Natural killer cell treated with Interleukin-12 subunit alpha and Interleukin-12 subunit beta and Interleukin-15 and Interleukin-18, amount 100 ng/mL, for 72 hours (primary cell): ENCODE measurements at regions not wholly inside any gene's neighbourhood (a gene's known extent, or its start where the extent isn't known, plus 50 kb on each side); places are given as distances from the start of the nearest gene placed in this dataset.
"Not testable (repeated sequence)": the region's sequence is repeated elsewhere in the genome, so short reads cannot be mapped to it uniquely, and the experiment has no call there.

Experiments
- ATAC-seq, 2 donors: fragments of 150-1000 bp; cut with Tn5 transposase in 1 of 2; sonication (Bioruptor Pico), chemical (Tn5 transposase) in 1 of 2; 2 replicates each; pipeline ENCODE4 v1.10.0; 2021
- DNase-seq: peaks from one replicate; pipeline ENCODE4 v3.0.0; 2022; ENCODE audit warnings: low spot score
- H3K27ac Mint-ChIP-seq, 2 donors: 1 replicate in 1 of 2; 2 replicates in 1 of 2; pipeline ENCODE4 v1.8.0; 2022; ENCODE audit warnings: mixed read lengths in 2 of 2, mild to moderate bottlenecking in 1 of 2, moderate library complexity in 1 of 2
- H3K27me3 Mint-ChIP-seq, 2 donors: 1 replicate in 1 of 2; 2 replicates in 1 of 2; pipeline ENCODE4 v1.8.0; 2022; ENCODE audit warnings: mixed read lengths in 2 of 2
- H3K36me3 Mint-ChIP-seq: one replicate; pipeline ENCODE4 v1.8.0; 2022; ENCODE audit warnings: mixed read lengths
- H3K4me1 Mint-ChIP-seq, 2 donors: 1 replicate in 1 of 2; 2 replicates in 1 of 2; pipeline ENCODE4 v1.8.0; 2022; ENCODE audit warnings: low read depth in 2 of 2, mixed read lengths in 2 of 2, mild to moderate bottlenecking in 1 of 2
- H3K4me3 Mint-ChIP-seq: one replicate; pipeline ENCODE4 v1.8.0; 2022; ENCODE audit warnings: mixed read lengths
- H3K9me3 Mint-ChIP-seq: 2 replicates; pipeline ENCODE4 v1.8.0; 2022; ENCODE audit warnings: mixed read lengths

- H3K9me3 Mint-ChIP-seq: no peaks in the 10 kb centered on the region
- no peaks in the 10 kb centered on the region for H3K27me3 Mint-ChIP-seq
- ATAC-seq (no peak), DNase-seq (no peak)
- peaks cover 13 to 32% of the 10 kb centered on the region in 2 donors for H3K4me1 Mint-ChIP-seq
- no peak overlapping the region for H3K4me3 Mint-ChIP-seq
- H3K27ac Mint-ChIP-seq: no peak overlapping the region
- H3K36me3 Mint-ChIP-seq: peaks cover 15% of the 10 kb centered on the region
Observed at GRCh38 chr1:184858288-184858687, 103.6 kb upstream of the EDEM3 start.

DNA sequence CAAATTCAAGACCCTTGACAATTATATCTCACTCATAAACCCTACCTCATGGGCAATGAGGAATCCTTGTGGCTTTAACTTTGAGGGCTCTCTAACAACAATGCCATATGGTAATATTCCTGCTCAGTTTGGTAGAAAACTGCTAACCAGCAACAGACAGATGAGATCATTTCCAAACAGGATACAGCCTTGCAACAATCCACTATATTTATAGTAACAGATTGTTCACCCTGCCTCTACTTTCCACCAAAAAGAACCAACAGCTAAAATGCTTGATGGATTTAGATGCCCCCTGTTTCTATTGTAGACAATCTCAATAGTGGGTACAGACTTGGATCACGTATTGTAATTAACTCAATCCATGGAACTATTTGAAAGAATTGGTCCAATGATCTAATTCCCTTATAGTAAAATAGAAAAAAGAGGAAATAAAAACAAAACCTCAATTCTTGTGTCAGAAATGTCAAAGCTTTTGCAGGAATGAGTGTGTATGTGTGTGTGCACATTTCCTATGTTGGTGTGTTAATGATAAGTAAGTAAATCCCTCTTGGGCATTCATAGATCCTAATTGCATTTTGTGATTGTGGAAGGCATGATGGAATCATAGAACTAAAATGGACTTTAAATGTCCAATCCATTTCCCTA, 100.0 kb upstream of the EDEM3 start:
- no peak for ATAC-seq
- Mint-ChIP-seq H3K27ac (no peak overlapping the region), H3K27me3 (no peaks in the 10 kb centered on the region), H3K36me3 (peaks cover 12% of the 10 kb centered on the region), H3K9me3 (no peaks in the 10 kb centered on the region), H3K4me3 (no peak overlapping the region), H3K4me1 (peaks cover 7 to 21% of the 10 kb centered on the region in 2 donors)
- DNase-seq: no peak

GRCh38 chr1:184854036-184854435, 99.4 kb upstream of the EDEM3 start:
- no peaks in the 10 kb centered on the region for H3K9me3 Mint-ChIP-seq
- no peak for ATAC-seq
- H3K27ac Mint-ChIP-seq: no peak overlapping the region
- H3K4me3 Mint-ChIP-seq: no peak overlapping the region
- no peaks in the 10 kb centered on the region for H3K27me3 Mint-ChIP-seq
- H3K36me3 Mint-ChIP-seq: peaks cover 12% of the 10 kb centered on the region
- H3K4me1 Mint-ChIP-seq: peaks cover 7 to 21% of the 10 kb centered on the region in 2 donors
- DNase-seq: no peak

DNA sequence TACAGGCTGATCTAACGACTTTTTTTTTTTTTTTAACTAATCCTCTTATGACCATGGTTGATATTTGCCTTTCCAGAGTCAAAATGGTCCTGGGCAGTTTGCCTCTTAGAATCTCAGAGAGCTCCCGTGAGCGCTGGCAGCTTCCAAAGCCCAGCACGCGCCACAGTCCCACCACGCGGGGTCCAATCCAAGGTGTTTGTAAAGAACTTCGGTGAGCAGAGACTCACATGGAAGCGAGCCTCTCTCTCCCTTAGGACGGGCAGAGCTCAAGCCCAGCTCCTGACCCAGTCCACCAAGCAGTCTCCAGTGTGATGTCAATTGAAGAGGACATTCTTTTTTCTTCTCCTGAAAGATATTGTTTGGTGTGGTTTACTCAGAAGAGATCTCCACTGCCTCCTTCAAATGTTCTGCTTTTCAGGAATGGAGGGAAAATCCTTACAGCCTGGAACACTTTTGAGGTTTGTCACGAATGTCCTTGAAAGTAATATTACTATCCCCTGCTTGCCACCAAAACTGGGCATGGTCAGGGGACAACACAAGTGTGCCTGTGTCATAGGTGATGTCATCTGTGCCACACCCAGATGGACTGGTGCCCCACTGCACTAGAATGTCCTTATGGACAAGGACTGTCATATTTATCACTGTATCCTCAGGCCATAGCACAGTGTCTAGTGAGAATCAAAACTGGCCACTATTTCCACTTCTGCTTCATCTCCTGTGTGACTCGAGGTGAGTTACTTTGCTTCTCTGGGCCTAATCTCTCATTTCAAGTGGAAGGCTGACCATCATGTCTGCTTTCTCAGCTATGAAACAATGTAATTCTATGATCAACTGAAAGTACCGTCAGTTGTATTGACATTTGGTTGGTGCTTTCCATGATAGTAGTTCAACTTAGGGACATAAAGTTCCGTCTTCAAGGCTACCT, 97.4 kb upstream of the EDEM3 start:
- peaks cover 7 to 19% of the 10 kb centered on the region in 2 donors for H3K4me1 Mint-ChIP-seq
- no peak overlapping the region for H3K27ac Mint-ChIP-seq

GRCh38 chr1:184843732-184844495, 89.3 kb upstream of the EDEM3 start:
- Mint-ChIP-seq H3K4me1 (peaks cover 34 to 35% of the 10 kb centered on the region in 2 donors), H3K27me3 (no peaks in the 10 kb centered on the region), H3K4me3 (peak overlapping the region; percentile 47), H3K27ac (peak overlapping the region in 1 of 2 donors; percentile 56), H3K36me3 (peaks cover 19% of the 10 kb centered on the region), H3K9me3 (no peaks in the 10 kb centered on the region)
- ATAC-seq (peak in 1 of 2 donors; percentile 71), DNase-seq (no peak)

More for the DNA sequence above, 97.4 kb upstream of the EDEM3 start:
- Mint-ChIP-seq H3K4me3 (no peak overlapping the region), H3K36me3 (peaks cover 12% of the 10 kb centered on the region), H3K27me3 (no peaks in the 10 kb centered on the region), H3K9me3 (no peaks in the 10 kb centered on the region)
- ATAC-seq: no peak
- no peak for DNase-seq

- H3K27ac Mint-ChIP-seq: peak overlapping the region; percentile 84 to 85
- no peaks in the 10 kb centered on the region for H3K27me3 Mint-ChIP-seq
- H3K4me3 Mint-ChIP-seq: peak overlapping the region; percentile 70
- H3K4me1 Mint-ChIP-seq: peaks cover 42 to 49% of the 10 kb centered on the region in 2 donors
- H3K9me3 Mint-ChIP-seq: no peaks in the 10 kb centered on the region
- peaks cover 43% of the 10 kb centered on the region for H3K36me3 Mint-ChIP-seq
- ATAC-seq (peak; percentile 76 to 91), DNase-seq (no peak)
Observed at GRCh38 chr1:184840596-184840995, 85.9 kb upstream of the EDEM3 start.

DNA sequence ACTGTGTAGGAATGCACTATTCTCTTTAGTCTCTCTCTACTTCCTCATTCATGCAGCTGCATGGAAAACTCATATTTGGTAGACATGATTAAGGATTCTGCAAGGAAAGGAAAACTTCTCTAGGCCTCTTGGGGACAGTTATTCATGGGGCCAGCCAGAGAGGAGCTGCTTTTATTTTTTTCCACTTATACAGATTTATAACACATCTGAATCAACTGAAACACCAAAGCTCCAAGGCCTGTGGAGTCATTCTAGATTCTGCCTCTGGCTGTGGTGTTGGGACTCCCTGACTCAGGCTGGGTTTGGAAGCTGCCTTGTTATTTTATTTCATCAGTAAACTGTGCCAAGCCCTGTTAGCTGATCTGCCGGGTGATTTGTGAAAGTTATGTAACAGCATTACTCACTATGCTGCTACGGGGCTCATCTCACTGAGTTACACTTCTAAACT, 83.9 kb upstream of the EDEM3 start:
- H3K27ac Mint-ChIP-seq: peak overlapping the region; percentile 34 to 36
- H3K4me1 Mint-ChIP-seq: peaks cover 33 to 40% of the 10 kb centered on the region in 2 donors
- H3K27me3 Mint-ChIP-seq: no peaks in the 10 kb centered on the region
- H3K36me3 Mint-ChIP-seq: peaks cover 44% of the 10 kb centered on the region
- peak overlapping the region; percentile 22 for H3K4me3 Mint-ChIP-seq
- DNase-seq (no peak), ATAC-seq (peak; percentile 68 to 77)
- H3K9me3 Mint-ChIP-seq: no peaks in the 10 kb centered on the region

- peaks cover 37% of the 10 kb centered on the region for H3K36me3 Mint-ChIP-seq
- peaks cover 26 to 30% of the 10 kb centered on the region in 2 donors for H3K4me1 Mint-ChIP-seq
- H3K27ac Mint-ChIP-seq: peak overlapping the region in 1 of 2 donors; percentile 34
- H3K9me3 Mint-ChIP-seq: no peaks in the 10 kb centered on the region
- H3K4me3 Mint-ChIP-seq: no peak overlapping the region
- DNase-seq (no peak), ATAC-seq (no peak)
- no peaks in the 10 kb centered on the region for H3K27me3 Mint-ChIP-seq
Observed at GRCh38 chr1:184836934-184837895, 82.6 kb upstream of the EDEM3 start.

GRCh38 chr1:184836141-184836540, 81.5 kb upstream of the EDEM3 start:
- DNase-seq (no peak), ATAC-seq (no peak)
- peaks cover 47% of the 10 kb centered on the region for H3K36me3 Mint-ChIP-seq
- H3K27me3 Mint-ChIP-seq: no peaks in the 10 kb centered on the region
- no peak overlapping the region for H3K27ac Mint-ChIP-seq
- peaks cover 20 to 24% of the 10 kb centered on the region in 2 donors for H3K4me1 Mint-ChIP-seq
- H3K9me3 Mint-ChIP-seq: no peaks in the 10 kb centered on the region
- H3K4me3 Mint-ChIP-seq: no peak overlapping the region

DNA sequence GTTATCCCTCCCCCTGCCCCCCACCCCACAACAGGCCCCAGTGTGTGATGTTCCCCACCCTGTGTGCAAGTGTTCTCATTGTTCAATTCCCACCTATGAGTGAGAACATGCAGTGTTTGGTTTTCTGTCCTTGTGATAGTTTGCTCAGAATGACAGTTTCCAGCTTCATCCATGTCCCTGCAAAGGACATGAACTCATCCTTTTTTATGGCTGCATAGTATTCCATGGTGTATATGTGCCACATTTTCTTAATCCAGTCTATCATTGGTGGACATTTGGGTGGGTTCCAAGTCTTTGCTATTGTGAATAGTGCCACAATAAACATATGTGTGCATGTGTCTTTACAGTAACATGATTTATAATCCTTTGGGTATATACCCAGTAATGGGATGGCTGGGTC, 79.3 kb upstream of the EDEM3 start:
- Mint-ChIP-seq H3K36me3 (peaks cover 58% of the 10 kb centered on the region), H3K4me1 (peaks cover 14 to 19% of the 10 kb centered on the region in 2 donors)
- H3K9me3 Mint-ChIP-seq, ATAC-seq, H3K27ac Mint-ChIP-seq, H3K27me3 Mint-ChIP-seq, H3K4me3 Mint-ChIP-seq, DNase-seq: not testable (repeated sequence)

GRCh38 chr1:184832517-184832916, 77.9 kb upstream of the EDEM3 start:
- Mint-ChIP-seq H3K9me3 (no peaks in the 10 kb centered on the region), H3K27me3 (no peaks in the 10 kb centered on the region), H3K4me3 (no peak overlapping the region), H3K4me1 (peaks cover 5 to 7% of the 10 kb centered on the region in 2 donors), H3K36me3 (peaks cover 45% of the 10 kb centered on the region), H3K27ac (no peak overlapping the region)
- ATAC-seq: no peak
- DNase-seq: no peak

- Mint-ChIP-seq H3K36me3 (peaks cover 38% of the 10 kb centered on the region), H3K4me1 (peaks cover 20 to 21% of the 10 kb centered on the region in 2 donors), H3K27ac (peak overlapping the region in 1 of 2 donors; percentile 2)
- not testable (repeated sequence) for DNase-seq, H3K9me3 Mint-ChIP-seq, ATAC-seq, H3K27me3 Mint-ChIP-seq, H3K4me3 Mint-ChIP-seq
Observed at GRCh38 chr1:184829496-184829895, 74.8 kb upstream of the EDEM3 start.

- Mint-ChIP-seq H3K27ac (peak overlapping the region in 1 of 2 donors; percentile 18), H3K9me3 (no peaks in the 10 kb centered on the region), H3K4me1 (peaks cover 24 to 25% of the 10 kb centered on the region in 2 donors), H3K4me3 (no peak overlapping the region), H3K27me3 (no peaks in the 10 kb centered on the region), H3K36me3 (peaks cover 42% of the 10 kb centered on the region)
- DNase-seq (no peak), ATAC-seq (no peak)
Observed at GRCh38 chr1:184828369-184828717, 73.7 kb upstream of the EDEM3 start.
